ENCODE measurements at regions not wholly inside any gene's neighbourhood (a gene's known extent, or its start where the extent isn't known, plus 50 kb on each side); places are given as distances from the start of the nearest gene placed in this dataset.

DNA sequence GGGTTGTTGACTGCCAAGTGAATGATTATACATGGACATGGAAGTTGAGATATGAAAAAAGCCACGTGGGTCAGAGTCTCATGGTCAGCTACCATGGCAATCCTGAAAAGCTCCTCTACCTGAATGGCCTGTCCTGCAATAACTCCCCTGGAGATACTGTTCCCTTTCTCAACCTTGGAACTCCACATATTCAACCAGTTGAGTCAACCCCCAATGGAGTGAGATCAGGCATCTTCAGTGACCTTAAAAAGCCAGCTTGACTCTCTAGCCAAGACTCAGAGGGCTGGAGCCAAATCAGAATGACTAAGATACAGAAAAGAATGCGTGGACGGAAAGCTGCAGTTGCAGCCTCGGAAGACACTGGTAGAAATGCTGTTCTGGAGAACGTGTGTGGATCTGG, 341.3 kb downstream of the FOXA2 start:
- H3K4ac ChIP-seq (ENCODE audit: low read depth, low read length), result no peak overlapping the region
- H2BK5ac ChIP-seq (ENCODE audit: insufficient read length, low read length), result no peak overlapping the region
- no peak overlapping the region for H3K23ac ChIP-seq (ENCODE audit: insufficient read length, low read depth, low read length)
- no peaks in the 10 kb centered on the region for H3K79me1 ChIP-seq (ENCODE audit: insufficient read depth, low read depth, low read length, poor library complexity, severe bottlenecking)
- no peak overlapping the region for H2BK120ac ChIP-seq (ENCODE audit: low read depth, low read length, poor library complexity, severe bottlenecking)
- H4K20me1 ChIP-seq (ENCODE audit: control insufficient read depth, insufficient read depth, insufficient read length), result no peaks in the 10 kb centered on the region
- Mint-ChIP-seq H3K27ac (no peak overlapping the region), H3K9me3 (no peaks in the 10 kb centered on the region), H3K27me3 (ENCODE audit: low read depth) (no peaks in the 10 kb centered on the region; the same call in 1 of the 2 replicates), H3K4me1 (no peaks in the 10 kb centered on the region; a peak in 1 of 4 replicates), H3K36me3 (ENCODE audit: insufficient read depth in 1 of 3, low read depth in 3 of 3) (no peaks in the 10 kb centered on the region), H3K4me3 (no peak overlapping the region)
- no peak for TF ChIP-seq CTCF (conservative IDR thresholded peaks at IDR 0.05)
- no peak overlapping the region for H3K27ac ChIP-seq (ENCODE audit: insufficient read length, low read depth, low read length)
- no peak overlapping the region for H4K5ac ChIP-seq (ENCODE audit: insufficient read length, low read depth, low read length)
- DNase-seq, result no peak
- no peaks in the 10 kb centered on the region for H3K79me2 ChIP-seq (ENCODE audit: insufficient read depth, low read length)
- H2BK15ac ChIP-seq (ENCODE audit: low read depth, low read length), result no peak overlapping the region
- no peak overlapping the region for H3K56ac ChIP-seq (ENCODE audit: insufficient read length, low read depth, low read length)
- WGBS (ENCODE audit: extremely low coverage, insufficient read length, low lambda C conversion rate), result no CpG with 5 or more reads among the region's 5 CpGs
- H3K18ac ChIP-seq (ENCODE audit: insufficient read length, low read depth, low read length), result no peak overlapping the region
- no peak overlapping the region for H3T11ph ChIP-seq (ENCODE audit: low read length)
- no peak overlapping the region for H4K8ac ChIP-seq (replicated peaks; ENCODE audit: insufficient read length, low read depth, low read length)
- H3K9ac ChIP-seq (ENCODE audit: extremely low read depth, insufficient read length, low read length), result no peak overlapping the region
- no peak overlapping the region for H2AK5ac ChIP-seq (ENCODE audit: insufficient read length, low read length)
- no peak overlapping the region for H3K14ac ChIP-seq (ENCODE audit: insufficient read depth, low read length)
- no peaks in the 10 kb centered on the region for H3K27me3 ChIP-seq (ENCODE audit: insufficient read depth, low read length)
- no peak overlapping the region for H2BK12ac ChIP-seq (ENCODE audit: insufficient read length, low read depth, low read length)
- H3K9me3 ChIP-seq (ENCODE audit: control insufficient read depth, low read depth, low read length), result no peaks in the 10 kb centered on the region
- no peaks in the 10 kb centered on the region for H3K23me2 ChIP-seq (ENCODE audit: insufficient read length, low read depth, low read length, poor library complexity, severe bottlenecking)
- no peak overlapping the region for H2BK20ac ChIP-seq (ENCODE audit: low read depth, low read length, poor library complexity, severe bottlenecking)
- H3K4me1 ChIP-seq (ENCODE audit: insufficient read depth, low read length), result no peaks in the 10 kb centered on the region
- H2AFZ ChIP-seq (ENCODE audit: low read length), result no peak overlapping the region
- H4K91ac ChIP-seq (ENCODE audit: insufficient read length, low read depth, low read length), result no peak overlapping the region
- no peak overlapping the region for H3K4me2 ChIP-seq (ENCODE audit: insufficient read depth, insufficient read length, low read length)

Data from H9 (cell line).